HG03460 (cell line): ENCODE measurements at regions not wholly inside any gene's neighbourhood (a gene's known extent, or its start where the extent isn't known, plus 50 kb on each side); places are given as distances from the start of the nearest gene placed in this dataset.

Experiments
- ATAC-seq: cut with Tn5 transposase; IDR thresholded peaks from one replicate; pipeline ENCODE4 v1.9.1; 2021; ENCODE audit not compliant: unreplicated experiment

DNA sequence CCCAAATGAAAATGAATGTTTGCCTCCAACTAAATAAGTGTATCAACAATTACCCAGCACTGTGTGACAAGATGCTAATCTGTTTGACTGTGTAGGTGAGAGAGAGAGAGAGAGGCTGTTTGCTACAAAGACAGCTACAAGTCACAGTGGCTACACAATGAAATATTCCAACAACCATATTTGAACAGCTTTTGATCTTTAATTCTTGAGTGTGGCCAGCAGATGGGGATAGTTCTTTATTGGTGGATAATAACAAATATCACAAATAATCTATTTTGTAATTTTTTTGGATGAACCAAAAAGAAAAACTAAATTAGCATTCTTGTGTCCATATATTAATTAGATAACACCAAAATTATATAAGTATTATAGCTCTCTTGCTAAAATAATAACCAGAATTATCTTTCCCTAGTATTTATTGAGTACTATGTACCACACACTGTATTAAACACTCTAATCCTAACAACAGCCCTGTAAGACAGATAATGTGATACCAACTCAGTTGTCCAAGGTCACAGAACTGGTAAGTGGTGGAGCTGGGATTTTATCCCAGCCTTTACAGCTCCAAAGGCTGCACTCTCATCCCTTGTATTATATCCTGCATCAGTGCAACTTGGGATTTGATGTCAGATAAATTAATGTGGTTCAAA lies 61.9 kb upstream of the C3orf80 start:
- ATAC-seq: no peak

DNA sequence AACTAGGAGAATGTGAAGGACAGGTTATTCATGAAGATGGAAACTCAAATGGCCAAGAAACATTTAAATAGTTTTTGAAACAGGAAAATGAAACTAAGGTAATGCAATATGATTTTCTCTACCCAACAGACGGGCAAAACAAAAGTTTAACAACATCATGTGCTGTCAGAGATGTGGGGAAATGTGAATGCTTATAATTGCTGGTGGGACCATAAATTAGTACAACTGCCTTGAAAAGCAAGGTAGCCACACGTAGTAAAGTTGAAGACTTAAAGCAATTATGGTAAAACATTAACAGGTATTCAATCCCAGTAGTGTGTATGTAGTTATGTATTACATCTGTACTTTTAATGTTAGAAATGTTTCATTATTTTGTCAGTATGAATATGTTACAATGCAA lies 57.0 kb upstream of the C3orf80 start:
- no peak for ATAC-seq

DNA sequence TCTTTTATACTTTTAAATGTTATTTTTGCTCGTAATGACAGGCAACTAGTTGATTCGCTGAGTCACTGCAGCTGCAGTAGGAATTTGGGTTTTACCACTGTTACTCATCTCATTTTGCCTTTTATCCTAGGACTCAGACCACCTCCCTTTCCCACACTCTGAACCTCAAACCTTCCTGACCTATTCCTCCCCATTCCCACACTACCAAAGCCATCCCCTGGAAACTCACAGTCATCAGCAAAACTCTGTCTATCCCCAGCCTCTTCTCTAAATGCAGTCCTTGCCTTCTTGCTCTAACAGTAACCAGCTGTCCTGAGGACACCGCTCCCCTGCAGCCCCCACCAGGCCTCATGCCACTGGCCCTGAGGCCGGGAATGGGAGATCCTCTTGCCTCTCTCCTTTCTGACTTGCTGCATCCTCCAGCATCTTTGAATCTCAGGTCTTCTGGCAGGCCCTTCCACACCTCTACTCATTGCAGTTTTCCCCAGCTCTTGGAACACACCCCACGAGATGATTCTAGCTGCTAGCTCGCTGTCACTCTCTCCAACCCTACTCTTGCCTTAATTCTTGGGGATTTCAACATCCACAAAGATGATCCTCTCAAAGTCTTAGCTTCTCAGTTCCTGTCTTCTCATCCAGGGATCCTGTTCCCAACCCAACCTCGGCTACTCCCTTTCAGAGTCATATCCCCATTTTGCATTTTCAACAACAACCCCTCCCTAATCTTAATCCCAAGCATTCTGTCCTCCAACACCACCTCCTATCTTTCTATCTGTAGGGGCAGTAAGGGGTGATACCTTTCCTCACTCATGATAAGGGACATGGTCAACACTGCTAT lies 55.9 kb upstream of the C3orf80 start:
- ATAC-seq: no peak

DNA sequence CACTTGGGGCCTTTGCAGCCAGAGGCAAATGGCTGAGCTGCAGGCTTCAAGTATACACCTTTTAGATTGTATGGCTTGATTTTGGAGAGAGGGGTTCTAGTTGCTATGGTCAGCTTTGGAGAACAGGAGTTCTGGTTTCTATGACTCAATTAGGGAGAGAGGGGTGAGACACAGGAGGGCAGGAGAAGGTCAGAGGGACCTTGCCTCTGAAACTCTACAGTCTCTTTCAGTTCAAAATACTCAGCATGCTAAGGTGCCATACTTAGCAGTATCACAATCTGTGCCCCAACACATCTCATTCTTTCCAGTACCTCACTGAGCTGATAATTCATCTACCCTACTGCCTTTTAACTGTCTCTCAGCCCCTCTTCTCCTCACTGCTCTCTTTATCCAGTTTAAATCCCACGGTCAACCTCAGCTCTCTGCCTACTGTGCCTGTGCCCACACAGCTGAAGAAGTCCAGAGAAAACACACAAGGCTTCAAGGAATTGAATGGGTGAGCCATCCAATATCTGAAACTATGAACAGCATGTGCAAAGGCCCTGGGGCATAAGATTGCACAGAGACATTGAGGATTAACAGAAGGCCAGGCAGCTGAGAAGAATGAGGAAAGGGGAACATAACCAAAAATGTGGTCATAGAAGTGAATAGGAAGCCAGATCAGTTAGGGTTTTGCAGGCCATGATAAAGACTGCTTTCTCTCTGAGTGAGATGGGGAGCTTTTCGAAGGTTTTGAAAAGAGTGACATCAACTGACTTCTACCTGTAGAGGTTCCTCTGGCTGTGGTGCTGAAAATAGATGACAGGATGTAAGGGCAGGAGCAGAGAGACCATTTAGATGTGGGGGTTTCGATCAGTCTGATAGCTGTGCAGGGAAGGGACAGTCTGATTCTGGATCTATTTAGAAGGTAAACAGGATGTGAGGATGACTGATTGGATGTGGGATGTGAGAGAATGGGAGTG lies 54.5 kb upstream of the C3orf80 start:
- ATAC-seq: peak; percentile 60

DNA sequence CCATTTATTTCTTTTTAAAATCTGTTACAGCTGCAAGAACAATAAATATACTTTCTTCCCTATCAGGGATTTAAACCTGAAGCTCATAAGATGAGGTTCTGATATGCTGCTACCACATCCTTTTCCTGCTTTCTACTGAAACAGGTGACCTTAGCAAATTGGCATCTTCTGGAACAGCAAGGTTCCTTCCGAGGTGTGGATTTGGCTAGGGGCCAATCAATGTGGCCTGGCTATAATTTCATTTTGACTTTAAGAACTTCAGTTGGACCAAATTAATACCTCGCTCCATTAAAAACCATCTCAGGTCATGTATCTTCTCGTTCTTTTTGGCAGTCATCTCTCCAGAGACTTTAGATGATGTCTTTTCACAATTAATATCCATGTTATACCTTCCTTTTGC lies 53.4 kb upstream of the C3orf80 start:
- no peak for ATAC-seq

DNA sequence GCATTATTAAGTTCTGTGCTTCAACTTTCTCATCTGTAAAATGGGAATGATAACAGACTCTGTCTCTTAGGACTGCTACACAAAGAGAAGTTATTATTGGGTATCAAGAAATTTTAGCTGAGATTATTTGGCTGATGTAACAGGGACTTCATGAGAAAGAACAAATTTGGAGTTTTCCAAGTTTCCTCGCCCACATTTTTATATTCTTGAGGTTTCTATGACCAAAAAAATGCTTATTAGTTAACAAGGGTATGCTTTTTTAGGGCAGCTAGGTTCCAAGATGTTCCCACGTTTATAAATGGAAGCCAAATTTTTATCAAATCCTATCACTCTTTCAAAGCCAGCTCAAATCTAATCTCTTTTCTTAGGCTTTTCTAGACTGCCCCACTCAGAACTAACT lies 50.6 kb upstream of the C3orf80 start:
- ATAC-seq: no peak
